ENCODE measurements at regions not wholly inside any gene's neighbourhood (a gene's known extent, or its start where the extent isn't known, plus 50 kb on each side); places are given as distances from the start of the nearest gene placed in this dataset.

DNA sequence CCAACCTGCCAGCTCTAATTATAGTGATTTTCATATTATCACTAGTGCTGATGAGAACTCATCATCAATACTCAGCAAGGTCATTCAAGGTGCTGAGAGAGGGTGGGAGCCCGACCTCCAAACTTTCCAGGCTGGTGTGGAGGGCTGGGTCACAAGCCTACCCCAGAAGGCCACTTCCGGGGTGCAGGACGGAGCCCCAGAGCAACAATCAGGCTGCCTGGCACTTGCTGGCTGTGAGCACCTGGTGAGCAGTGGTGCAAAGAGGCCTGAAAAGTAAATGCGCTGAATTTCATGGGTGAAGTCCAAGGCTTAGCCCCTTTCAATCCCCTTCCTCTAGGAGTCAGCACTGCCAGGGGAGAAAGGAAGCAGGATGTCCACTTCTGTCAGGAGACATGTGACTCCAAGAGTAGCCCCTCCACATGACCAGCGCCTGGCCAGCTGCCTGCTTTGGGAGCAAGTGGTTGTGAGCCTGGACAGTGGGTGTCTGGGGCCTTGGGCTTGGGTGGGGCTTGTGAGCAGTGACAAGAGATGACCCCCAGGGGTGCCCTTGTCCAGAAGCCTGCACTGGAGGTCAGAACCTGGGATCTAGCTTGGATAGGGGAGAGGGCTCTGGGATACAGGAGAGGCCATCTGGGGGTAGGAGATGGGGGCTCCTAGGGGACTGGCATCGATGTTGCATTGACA, 165.0 kb upstream of the TLE3 start:
- in situ Hi-C loops (cut with MboI; ENCODE audit: low pct_unique_long_range_greater_than_20kb, low sequenced_read_pairs) = no loop called here
- no peak for DNase-seq

DNA sequence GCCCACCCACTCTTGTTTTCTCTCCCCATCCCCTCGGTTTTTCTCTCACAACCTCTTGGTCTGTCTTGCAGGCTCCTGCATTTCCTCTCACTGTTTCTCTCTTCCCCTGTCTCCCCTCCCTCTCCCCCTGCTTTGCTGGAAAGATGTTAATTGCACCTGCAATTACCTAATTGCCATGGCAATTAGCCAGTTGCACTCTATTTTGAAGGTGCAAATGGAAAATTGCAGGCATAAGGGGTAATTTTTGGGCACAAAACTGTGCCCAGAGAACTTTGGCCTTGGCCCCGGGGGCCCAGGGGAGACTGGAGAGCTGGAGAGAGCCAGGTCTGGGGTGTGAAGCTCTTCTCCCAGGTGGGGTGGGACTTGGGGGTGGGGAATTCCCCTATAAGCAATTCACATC, 164.5 kb upstream of the TLE3 start:
- in situ Hi-C loops (cut with MboI; ENCODE audit: low pct_unique_long_range_greater_than_20kb, low sequenced_read_pairs) = no loop called here
- no peak for DNase-seq

DNA sequence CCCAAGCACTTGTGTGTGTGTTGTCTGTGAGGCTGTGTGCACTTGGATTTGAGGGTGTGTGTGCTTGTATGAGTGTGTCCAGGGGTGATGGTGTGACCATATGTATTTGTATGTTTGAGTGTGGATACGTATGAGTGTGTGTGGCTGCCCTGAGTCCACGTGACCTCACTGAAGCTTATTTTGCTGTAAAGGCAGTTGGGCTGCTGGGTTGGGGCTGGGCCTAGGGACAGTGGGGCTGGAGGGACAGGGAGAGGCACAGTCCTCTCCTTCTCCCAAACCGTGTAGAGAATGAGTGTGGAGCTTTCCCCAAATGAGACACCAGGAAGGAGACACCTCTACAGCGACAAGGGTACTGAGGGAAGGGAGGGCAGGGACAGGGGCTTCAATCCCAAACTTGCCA, 163.4 kb upstream of the TLE3 start:
- no peak for DNase-seq
- in situ Hi-C loops (cut with MboI; ENCODE audit: low pct_unique_long_range_greater_than_20kb, low sequenced_read_pairs) = no loop called here

DNA sequence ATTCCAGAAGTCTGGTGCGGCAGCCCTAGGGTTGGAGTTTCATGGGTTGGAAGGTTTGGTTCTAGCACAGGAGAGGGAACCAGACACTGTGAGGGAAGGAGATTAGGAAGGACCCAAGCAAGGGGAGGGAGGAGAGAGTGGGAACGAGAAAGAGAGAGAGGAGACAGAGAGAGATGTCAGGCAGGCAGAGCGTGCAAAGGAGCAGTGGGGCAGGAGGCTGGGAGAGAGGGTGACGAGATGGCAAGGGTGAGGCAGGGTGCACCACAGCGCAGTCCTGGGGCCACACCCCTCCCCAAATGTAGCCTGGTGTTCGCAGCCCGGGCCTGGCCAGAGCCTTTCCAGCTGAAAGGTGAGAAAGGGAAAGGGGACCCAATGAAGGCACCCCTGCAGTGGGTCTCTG, 162.9 kb upstream of the TLE3 start:
- DNase-seq = no peak
- in situ Hi-C loops (cut with MboI; ENCODE audit: low pct_unique_long_range_greater_than_20kb, low sequenced_read_pairs) = no loop called here

DNA sequence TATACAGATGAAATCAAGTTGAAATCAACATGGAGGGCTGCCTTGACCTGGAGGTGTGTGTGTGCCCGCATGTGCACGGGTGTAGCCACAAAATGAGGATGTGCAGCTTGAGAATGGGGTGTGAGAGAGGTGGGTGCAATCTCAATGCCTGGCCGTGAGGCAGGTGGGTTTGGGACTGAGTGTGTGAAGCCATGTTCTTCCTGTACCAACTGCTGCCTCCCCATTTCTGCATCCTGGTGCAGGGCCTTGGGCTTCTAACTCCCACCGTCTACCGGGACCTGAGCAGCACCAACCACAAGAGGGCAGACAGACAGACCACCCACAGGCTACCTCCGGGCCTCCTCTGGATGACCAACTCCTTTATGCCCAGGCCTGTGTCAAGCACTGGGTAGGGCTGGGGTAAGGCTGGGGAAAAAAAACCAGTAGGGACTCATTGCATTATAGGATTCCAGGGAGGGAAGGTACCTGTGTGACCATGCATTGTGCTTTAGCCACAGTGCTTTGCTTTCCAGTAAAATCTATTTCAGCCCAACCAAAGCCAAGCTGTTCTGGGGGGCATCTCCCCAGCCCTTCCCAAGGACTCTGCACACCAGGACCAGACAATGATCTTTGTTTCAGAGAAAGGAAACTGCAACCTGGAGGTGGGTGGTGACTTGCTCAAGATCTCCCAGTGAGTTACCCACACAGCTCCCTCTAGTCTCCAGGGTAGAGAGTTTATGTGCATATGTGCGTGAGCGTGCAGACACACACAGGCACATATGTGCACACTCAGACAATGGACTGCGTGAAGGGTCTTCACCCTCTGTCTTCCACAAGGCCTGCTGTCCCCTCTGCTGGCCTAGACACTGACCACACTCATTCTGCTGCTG, 162.2 kb upstream of the TLE3 start:
- DNase-seq = peak; percentile 33
- in situ Hi-C loops (cut with MboI; ENCODE audit: low pct_unique_long_range_greater_than_20kb, low sequenced_read_pairs) = no loop called here

DNA sequence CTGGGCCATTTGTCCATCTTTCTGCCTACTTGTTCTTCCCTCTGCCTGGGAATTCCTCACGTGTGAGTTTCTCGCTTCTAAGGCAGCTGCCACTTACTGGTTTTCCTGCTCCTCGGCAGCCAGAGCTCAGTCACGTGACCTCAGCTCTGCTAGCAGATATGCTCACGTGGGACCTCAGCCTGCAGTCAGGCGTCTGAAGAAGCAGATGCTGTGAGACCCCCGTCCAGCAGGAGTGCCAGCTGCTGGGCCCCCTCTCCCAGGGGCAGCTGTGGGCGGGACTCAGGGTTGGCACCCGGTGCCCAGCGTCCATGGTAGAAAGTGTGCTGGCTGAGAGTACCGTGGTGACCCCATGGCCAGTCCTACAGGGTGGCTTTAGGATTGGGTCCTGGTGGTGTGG, 161.3 kb upstream of the TLE3 start:
- in situ Hi-C loops (cut with MboI; ENCODE audit: low pct_unique_long_range_greater_than_20kb, low sequenced_read_pairs) = no loop called here
- no peak for DNase-seq

DNA sequence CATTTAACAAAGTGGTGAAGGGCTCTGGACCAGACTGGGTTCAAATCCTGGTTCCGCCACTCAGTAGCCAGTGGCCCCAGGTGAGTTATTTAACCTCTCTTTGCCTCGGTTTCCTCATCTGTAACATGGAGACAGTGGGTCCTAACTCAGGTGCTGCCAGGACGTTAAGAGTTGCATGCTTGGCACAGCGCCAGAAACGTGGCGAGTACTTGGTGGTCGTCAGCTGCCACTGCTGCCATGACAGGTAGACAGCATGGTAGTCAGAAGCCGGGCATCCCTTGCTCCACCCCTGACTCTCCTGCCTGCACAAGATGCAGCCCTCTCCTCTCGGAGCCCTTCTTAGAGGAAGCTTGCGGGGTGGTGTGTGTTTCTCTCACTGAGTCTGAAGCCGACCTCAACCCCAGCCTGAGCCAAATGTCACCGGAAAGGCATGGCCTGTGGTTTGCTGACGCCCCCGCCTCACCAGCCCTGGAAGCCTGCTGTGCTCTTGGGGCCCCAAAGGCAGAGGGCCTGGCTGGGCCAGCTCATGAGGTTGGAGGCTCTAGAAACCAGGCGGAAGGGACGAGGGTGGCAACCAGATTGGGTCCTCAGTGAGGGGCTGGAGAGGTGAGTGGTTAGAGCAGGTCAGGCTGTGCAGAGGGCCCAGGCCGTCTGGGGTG, 160.8 kb upstream of the TLE3 start:
- peak; percentile 94 for DNase-seq
- in situ Hi-C loops (cut with MboI; ENCODE audit: low pct_unique_long_range_greater_than_20kb, low sequenced_read_pairs) = no loop called here

DNA sequence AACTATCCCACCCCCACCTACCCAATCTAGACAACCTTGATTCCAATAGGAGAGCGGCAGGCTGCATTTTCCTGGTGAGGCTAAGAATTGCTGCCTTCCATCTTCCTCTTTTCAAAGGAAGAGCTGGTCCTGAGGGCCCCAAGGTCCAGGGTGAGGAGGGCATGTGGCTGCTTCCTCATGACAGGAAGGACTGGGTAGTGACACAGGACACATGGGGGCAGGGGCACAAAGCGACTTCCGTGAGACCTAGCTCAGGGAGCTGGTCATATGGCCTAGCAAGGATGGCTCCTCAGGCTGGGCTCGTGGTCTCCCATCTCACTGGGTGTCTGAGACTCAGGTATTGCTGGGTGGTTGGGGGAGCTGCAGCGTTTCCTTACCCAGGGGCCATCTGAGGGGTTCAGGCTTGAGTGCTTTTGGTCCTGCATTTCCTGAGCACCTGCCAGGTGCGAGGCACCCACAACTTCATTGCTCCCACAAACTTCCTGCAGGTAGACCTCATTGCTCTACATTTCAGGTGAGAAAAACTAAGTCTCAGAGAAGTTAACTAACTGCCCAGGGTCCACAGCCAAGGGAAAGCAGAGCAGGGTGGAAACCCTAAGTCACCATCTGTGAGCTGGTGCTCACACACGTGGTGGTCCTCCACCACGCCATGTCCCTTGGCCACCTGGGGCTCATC, 160.0 kb upstream of the TLE3 start:
- in situ Hi-C loops (cut with MboI; ENCODE audit: low pct_unique_long_range_greater_than_20kb, low sequenced_read_pairs) = no loop called here
- DNase-seq = peak; percentile 45

DNA sequence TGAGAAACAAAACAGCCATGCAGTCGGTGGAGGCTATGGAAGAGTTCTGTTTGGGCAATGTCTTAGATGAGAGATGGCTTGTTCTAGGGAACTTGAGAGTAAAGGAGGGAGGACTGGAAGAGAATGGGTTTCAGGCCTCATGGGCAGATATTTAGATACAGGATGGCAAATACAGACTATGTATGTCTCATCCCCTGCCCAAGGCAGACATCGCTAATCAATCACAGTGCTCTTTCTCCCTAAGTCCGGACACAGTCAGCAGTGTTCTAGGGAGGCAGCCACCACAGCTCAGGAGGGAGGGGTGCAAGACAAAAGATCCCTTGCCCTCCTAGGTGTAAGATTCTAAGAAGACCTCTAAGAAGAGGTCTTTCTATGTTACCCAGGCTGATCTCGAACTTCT, 159.3 kb upstream of the TLE3 start:
- DNase-seq = no peak
- in situ Hi-C loops (cut with MboI; ENCODE audit: low pct_unique_long_range_greater_than_20kb, low sequenced_read_pairs) = no loop called here

DNA sequence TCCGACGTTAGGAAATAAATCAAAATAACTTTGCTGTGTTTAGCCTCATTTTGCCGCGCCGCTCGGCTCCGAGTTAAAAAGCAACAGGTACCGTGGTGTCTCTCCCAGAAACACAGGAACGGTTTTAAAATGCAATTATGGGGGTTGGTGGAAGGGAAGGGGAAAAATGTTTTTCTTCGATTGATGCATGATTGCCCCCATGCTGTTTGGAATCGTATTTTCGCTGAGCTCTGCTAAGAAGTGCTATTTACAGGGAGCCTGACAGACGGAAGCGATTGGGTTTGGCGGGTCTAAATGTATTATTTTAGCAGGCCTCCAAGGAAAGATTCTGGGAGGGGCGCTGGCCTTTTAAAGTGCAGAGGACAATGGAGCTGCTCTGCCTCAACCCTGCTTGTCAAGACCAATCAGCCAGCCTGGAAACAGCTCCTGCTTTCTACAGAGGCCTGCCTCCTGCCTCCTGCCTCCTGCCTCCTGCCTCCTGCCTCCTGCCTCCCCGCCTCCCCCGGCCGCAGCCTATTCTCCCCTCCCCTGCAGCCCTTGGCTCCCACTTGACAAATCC, 156.7 kb upstream of the TLE3 start:
- no peak for DNase-seq
- in situ Hi-C loops (cut with MboI; ENCODE audit: low pct_unique_long_range_greater_than_20kb, low sequenced_read_pairs) = no loop called here

DNA sequence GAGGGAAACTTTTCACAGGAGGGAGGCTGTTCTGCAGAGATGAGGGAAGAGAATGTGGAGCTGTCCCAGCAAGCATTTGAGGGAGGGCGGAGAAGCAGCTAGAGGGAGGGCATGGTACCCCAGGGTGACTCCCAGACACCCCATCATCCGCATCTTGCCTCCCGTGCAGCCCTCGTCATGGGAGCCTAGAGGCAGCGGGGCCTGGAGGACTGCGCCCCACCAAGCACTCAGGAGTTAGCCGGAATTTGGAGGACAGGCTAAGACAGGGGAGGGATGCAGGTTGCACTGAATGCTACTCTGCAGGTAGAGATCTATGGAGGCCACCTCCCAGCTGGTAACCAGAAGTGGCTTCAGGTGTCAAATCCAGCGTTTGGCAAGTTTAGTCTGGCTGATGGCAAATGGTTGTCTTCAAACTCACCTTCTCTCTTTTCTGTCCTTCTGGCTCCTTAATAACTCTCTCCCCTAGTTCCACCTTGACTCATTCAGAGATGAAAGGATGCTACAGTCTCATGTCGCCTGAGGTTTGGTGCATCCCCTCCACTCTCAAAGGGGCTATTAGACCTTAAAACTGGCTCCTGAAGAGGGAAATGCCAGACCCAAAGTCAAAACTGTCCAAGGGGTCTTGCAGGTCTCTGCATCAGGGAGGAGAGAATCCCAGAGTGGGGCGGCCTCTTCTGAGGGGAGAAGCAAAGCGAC, 155.9 kb upstream of the TLE3 start:
- no peak for DNase-seq

DNA sequence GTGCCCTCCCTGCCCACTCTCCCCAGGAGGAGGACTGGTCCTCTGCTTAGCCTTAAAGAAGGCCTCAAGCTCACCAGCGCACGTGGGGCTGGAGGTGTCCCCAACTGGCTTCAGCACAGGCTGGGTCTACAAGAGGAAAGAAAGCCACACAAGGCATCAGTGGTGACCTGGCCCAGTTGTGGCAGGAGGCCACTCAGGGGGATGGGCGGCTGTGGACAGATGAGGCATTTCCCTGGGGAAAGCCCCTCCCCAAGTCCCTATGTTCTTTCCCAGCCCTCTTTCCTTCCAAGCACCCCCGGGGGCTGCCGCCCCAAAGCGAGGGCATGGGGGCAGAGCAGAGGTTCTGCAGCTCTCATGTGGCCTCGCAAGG, 155.2 kb upstream of the TLE3 start:
- no peak for DNase-seq
- in situ Hi-C loops (cut with MboI; ENCODE audit: low pct_unique_long_range_greater_than_20kb, low sequenced_read_pairs) = no loop called here

More for the DNA sequence above, 155.9 kb upstream of the TLE3 start:
- in situ Hi-C loops (cut with MboI; ENCODE audit: low pct_unique_long_range_greater_than_20kb, low sequenced_read_pairs) = no loop called here

DNA sequence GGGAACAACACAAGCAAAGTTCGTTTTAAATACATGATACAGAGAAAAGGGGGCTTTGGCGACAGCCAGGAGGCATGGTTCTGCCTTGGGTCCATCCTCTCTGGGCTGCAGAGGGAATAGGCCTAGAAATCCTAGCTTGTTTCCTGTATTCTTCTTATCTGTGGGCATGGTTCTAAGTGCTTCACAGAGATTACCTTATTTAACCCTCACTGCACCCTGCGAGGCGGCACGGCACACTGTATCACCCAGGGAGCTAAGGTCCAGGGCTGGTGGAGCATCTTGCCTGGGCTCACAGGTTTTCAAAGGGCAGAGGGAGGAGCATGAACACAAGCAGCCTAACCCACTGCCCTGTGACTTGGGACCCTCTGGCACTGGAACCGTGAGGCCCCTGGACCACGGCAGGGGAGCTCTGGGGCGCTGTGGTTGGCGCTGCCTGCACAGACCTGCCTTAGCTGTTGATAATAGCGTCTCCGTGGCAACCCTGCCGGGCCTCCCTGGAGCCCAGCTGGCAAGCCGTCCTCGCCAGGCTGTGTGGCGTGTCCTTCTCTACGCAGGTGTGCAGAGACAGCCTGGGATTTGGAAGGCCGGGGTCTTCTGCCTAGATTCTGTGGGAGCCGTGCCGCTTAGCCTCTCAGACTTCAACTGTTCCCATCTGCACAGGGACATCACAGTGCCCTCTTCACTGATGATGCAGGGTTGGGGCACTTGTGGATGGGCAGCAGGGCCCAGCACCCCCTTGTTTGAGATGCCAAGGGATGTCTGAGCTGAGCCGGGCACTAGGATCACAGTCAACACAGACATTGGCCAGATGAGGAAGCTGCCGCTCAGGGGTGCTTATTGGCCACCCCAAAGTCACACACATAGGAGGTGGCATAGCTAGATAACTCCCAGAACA, 154.6 kb upstream of the TLE3 start:
- no peak for DNase-seq
- in situ Hi-C loops (cut with MboI; ENCODE audit: low pct_unique_long_range_greater_than_20kb, low sequenced_read_pairs) = no loop called here

DNA sequence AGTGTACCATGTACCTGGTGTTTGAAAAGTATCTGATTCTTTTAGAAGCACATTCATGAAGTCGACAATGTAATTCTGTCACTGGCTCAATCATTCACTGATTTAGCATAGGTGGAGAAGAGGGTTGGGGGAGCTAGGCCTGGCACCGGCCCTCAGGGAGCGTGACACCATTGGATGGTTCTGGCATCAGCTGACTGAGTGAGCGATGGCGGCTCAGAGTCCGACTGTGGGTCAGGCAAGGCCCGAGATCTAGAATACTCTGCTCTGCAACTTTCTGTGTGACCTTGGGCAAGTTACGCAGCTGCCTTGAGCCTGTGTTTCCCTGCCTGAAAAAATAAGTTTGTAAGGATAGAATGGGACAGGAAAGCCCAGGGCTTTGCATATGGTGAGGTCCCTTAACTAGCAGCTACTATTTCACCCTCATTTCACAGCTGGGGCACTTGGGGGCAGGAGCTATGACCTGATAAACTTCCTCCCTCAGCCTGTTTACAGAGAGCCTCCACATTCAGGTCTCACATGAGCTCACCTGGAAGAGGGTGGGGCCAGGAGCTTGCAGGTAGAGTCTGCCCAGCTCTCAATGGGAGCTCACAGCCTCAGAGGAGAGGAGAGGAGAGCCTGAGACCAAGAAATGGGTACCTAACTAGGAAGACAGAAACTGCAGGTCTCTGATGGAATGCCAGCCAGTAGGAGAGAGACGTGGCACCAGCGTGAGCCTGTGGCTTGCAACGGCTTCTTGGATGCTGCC, 153.7 kb upstream of the TLE3 start:
- in situ Hi-C loops (cut with MboI; ENCODE audit: low pct_unique_long_range_greater_than_20kb, low sequenced_read_pairs) = no loop called here
- no peak for DNase-seq

DNA sequence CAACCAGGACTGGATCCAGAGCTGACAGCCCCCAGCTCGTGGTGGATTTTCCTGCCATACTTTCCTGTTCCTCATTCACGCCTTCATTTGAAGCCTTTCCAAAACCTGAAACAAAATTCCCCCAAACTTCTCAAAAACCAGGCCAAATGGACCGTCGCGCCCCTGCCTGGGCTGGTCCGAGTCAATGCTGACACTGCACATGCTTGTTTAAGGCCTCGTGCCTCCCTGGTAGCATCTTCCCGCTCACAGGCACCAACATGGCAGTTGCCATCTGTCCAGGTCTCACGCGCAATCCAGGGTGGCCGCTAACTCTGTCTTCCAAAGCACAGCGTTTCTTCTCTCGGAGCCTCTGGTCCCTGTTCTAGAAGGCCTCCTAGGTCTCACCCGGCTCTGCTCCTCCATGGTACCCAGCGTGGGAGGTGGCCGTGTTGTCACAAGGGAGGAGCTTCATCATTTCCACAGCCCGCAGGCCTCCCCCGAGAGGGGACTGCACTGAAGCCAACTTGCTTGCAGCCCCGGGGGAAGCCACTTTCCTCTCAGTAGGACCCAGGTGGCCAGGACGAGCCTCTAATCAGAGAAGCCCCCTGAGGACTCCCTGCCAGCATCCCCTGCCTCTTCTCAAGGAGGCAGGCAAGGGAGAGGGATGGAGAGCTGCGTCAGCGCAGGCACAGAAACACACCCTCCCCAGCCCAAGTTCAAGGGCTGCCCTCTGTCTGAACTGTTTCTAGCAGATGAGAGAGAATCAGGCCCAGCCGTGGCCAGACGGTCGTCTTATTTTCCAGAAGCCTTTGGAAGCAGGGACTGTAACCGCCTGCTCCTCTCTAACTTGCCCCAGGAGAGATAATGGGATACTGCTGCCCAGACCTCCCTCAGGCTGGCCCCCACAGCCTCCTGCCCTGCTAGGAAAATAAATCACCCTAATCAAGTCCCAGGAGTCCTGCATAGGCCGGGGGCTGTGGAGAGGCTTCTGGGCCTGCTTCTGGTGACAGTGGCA, 152.8 kb upstream of the TLE3 start:
- in situ Hi-C loops (cut with MboI; ENCODE audit: low pct_unique_long_range_greater_than_20kb, low sequenced_read_pairs) = no loop called here
- no peak for DNase-seq

DNA sequence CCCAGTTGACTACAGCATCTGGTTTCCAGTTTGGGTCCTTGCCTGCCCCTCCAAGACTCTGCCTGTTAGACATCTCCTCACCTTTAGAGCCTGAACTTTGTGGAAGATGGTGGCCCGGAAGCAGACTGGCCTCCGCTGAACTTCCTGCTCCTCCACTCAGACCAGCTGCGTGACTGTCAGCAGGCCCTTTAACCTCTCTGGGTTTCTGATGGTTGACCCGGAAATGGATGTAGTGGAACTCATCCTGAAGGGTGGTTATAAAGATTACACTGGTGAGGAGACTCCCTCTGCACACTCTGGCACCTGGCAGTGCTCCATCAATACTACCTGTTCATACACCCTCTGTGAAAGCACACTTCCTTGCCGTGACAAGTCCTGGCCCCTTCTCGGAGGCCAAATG, 151.9 kb upstream of the TLE3 start:
- no peak for DNase-seq
- in situ Hi-C loops (cut with MboI; ENCODE audit: low pct_unique_long_range_greater_than_20kb, low sequenced_read_pairs) = no loop called here

Data from KBM-7 (cell line).